GM12875 (cell line): ENCODE measurements at regions not wholly inside any gene's neighbourhood (a gene's known extent, or its start where the extent isn't known, plus 50 kb on each side); places are given as distances from the start of the nearest gene placed in this dataset.

Experiments
- H3K4me3 ChIP-seq: one replicate; pipeline ENCODE4 v1.5.1; 2011; ENCODE audit warnings: low read depth, low read length, control low read depth
- CTCF ChIP-seq: IDR thresholded peaks from 2 replicates; pipeline ENCODE4 v1.5.1; 2011; ENCODE audit warnings: low read depth, mild to moderate bottlenecking, control low read depth, inconsistent platforms, low read length, moderate library complexity, borderline replicate concordance; ENCODE audit not compliant: insufficient read depth

- TF ChIP-seq CTCF: no peak
- no peak overlapping the region for H3K4me3 ChIP-seq
Measured at GRCh38 chr20:11212902-11213301, 539.1 kb upstream of the JAG1 start.

- no peak overlapping the region for H3K4me3 ChIP-seq
- TF ChIP-seq CTCF: no peak
Measured at GRCh38 chr20:11214256-11214840, 540.5 kb upstream of the JAG1 start.

DNA sequence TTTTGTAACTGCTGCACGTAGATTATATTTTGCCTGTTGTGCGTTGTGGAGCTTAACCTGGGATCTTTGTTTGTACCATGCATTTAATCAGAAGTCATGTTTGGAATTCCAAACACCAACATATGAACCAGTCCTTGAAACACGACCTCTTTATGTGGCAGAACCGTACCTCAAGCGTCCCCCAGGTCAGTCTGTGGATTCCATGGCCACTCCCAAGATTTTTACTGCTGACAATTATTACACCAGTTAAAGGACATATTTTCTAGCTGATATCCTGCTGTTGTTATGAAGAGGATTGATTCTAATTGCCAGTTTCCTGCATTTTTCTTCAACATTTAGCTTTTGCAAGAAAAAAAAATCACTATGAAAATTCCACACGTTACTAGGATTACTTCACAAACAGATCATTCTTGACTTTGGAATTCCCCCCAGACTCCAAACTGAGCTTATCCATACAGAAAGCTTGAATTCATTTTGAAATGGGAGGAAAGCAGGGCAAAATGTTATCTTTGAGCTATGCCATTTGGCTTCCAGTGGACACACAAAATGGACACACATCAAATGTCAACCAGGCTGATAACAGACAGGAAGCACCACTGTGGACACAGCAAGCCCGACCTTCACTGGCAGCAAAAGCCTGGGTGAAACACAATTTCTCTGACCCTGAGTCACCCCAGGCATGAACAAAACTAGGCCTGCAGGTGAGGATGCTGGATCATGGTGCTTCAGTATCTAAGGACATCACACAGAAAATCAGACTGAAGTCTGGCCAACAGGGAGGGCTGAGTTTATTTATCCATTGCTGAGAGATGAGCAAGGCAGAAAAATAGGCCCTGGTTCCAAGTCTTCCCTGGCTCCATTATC is 542.9 kb upstream of the JAG1 start:
- no peak overlapping the region for H3K4me3 ChIP-seq
- TF ChIP-seq CTCF: no peak

GRCh38 chr20:11217326-11218172 is 543.8 kb upstream of the JAG1 start:
- H3K4me3 ChIP-seq: no peak overlapping the region
- TF ChIP-seq CTCF: no peak

DNA sequence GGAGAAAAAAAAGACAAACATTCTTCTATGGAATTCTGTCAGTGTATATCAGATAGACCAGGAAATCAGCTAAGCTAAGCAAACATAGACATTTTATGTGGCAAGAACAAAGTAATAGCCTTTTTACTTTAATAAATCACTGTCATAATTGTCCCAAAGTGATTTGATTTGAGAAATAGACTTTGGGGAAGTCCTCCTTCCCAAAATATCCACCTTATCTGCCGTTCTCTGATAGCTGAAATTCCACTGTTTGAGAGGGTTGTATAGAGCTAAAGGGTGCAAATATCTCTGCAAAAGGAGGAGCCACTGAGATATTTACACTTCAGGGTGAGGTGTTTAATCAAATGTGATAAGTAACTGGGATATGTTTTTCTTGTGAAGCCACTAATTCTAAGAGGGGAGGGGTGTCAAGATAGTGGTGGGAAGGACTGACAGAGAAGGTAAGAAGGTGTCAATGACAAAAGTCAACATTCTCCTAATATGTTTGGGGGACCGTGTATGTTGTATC is 544.4 kb upstream of the JAG1 start:
- no peak for TF ChIP-seq CTCF
- no peak overlapping the region for H3K4me3 ChIP-seq

DNA sequence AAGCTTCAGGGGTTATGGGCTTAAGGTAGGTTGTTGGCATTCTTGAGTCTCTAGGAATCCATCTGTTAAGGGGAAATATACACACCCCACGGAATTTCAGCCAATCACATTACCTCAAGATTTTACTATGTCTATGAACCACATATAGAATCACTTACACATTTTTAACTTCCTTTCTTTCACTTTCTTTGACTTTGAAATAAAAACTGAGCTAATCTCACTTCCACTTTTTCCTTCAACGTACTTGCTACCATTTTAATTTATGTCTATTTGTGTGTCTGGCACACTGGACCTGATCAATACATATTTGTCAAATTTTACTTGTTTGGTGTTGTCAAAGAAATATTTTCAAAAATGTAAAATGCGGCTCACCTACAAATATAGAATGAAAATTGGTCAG is 545.4 kb upstream of the JAG1 start:
- no peak overlapping the region for H3K4me3 ChIP-seq
- no peak for TF ChIP-seq CTCF
